ENCODE measurements at regions not wholly inside any gene's neighbourhood (a gene's known extent, or its start where the extent isn't known, plus 50 kb on each side); places are given as distances from the start of the nearest gene placed in this dataset.

DNA sequence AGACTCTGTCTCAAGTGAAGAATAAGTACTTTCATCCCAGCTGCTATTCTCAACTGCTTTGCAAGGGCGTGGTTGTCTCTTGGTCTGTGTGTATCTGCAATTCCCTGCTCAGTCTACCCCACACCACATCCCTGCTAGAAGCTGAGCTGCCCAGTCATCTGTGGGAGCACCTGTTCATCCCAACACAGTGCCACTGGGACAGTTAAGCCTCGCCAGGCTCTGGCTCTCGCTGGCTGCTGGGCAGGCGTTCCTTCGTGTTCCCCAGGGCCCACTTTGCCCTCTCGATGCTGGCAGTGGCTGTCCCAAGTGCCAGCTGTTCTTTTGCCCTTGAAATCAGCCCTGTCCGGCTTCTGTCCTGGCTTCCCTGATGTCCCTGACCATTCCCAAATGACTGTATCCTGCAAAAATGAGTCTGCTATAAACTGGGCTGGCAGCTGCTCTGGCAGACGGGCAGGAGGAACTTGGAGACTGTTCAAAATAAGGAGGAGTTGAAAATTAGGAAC is 91.6 kb upstream of the KLHL25 start:
- no peak for TF ChIP-seq EZH2 (IDR thresholded peaks at IDR 0.05; ENCODE audit: low read length, missing control alignments)
- no peak for TF ChIP-seq CTCF (conservative IDR thresholded peaks at IDR 0.05 in 1 of 2, IDR thresholded peaks at IDR 0.05 in 1 of 2; ENCODE audit: low read depth in 1 of 2, low read length in 2 of 2)
- Histone ChIP-seq H3K4me1 (ENCODE audit: control insufficient read depth, extremely low read depth, insufficient read depth, low read length) (no peaks in the 10 kb centered on the region), H3K4me3 (replicated peaks in 1 of 4; ENCODE audit: control extremely low read depth in 1 of 4, insufficient read depth in 1 of 4, low read depth in 3 of 4, low read length in 4 of 4) (no peak overlapping the region), H3K36me3 (ENCODE audit: control insufficient read depth, insufficient read depth, low read length) (no peaks in the 10 kb centered on the region), H2AFZ (ENCODE audit: low read length) (no peak overlapping the region), H3K4me2 (ENCODE audit: extremely low read depth, insufficient read depth, low read length) (no peak overlapping the region), H3K27me3 (ENCODE audit: control insufficient read depth, insufficient read depth, low read length) (no peaks in the 10 kb centered on the region), H4K20me1 (ENCODE audit: control insufficient read depth, extremely low read depth, insufficient read depth, low read length) (no peaks in the 10 kb centered on the region), H3K9ac (ENCODE audit: insufficient read depth, low read length) (no peak overlapping the region), H3K27ac (ENCODE audit: insufficient read depth, low read length) (no peak overlapping the region), H3K79me2 (ENCODE audit: control insufficient read depth, insufficient read depth, low read length) (no peaks in the 10 kb centered on the region), H3K9me3 (ENCODE audit: control insufficient read depth, insufficient read depth, low read depth, low read length) (no peaks in the 10 kb centered on the region)
- DNase-seq (ENCODE audit: low read depth in 2 of 2) = no peak

DNA sequence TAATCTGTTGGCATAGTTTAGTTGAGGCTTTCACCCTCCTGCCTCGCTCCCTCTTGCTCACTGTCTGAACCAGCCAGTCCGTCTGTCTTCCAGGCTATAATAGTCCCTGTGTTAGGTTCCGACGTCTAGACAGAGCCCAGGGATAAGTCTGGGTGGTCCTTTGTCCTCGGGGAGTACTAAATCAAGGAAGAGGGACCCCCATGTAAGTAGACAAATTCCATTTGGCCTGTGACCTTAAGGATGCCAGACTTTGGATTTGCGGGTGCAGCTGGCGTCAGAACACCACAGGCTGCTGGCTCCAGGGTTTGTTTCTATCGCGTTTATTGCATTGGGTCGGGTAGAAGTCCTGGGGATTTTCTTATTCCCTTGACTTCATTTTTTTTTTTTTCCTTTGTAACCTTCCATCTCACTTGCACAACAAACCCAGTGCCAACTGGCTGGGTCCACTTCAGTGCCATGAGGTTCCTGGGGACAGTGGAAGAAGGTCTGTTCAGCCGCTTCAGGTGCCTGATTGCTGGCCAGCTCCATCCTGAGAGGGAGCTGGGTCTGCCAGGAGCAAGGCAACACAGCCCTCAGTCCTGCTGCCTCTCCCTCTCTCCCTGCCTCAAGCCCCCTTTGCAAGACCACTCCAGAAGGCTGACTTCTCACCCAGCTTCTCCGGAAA is 95.4 kb upstream of the KLHL25 start:
- H3K27ac ChIP-seq (ENCODE audit: insufficient read depth, low read length) = no peak overlapping the region
- no peak overlapping the region for H3K9ac ChIP-seq (ENCODE audit: insufficient read depth, low read length)
- no peak overlapping the region for H2AFZ ChIP-seq (ENCODE audit: low read length)
- H3K4me1 ChIP-seq (ENCODE audit: control insufficient read depth, extremely low read depth, insufficient read depth, low read length) = no peaks in the 10 kb centered on the region
- no peaks in the 10 kb centered on the region for H4K20me1 ChIP-seq (ENCODE audit: control insufficient read depth, extremely low read depth, insufficient read depth, low read length)
- no peaks in the 10 kb centered on the region for H3K36me3 ChIP-seq (ENCODE audit: control insufficient read depth, insufficient read depth, low read length)
- H3K79me2 ChIP-seq (ENCODE audit: control insufficient read depth, insufficient read depth, low read length) = no peaks in the 10 kb centered on the region
- TF ChIP-seq EZH2 (IDR thresholded peaks at IDR 0.05; ENCODE audit: low read length, missing control alignments) (no peak), CTCF (conservative IDR thresholded peaks at IDR 0.05 in 1 of 2, IDR thresholded peaks at IDR 0.05 in 1 of 2; ENCODE audit: low read depth in 1 of 2, low read length in 2 of 2) (no peak)
- DNase-seq (ENCODE audit: low read depth in 2 of 2) = no peak
- no peaks in the 10 kb centered on the region for H3K9me3 ChIP-seq (ENCODE audit: control insufficient read depth, insufficient read depth, low read depth, low read length)
- H3K4me3 ChIP-seq (replicated peaks in 1 of 4; ENCODE audit: control extremely low read depth in 1 of 4, insufficient read depth in 1 of 4, low read depth in 3 of 4, low read length in 4 of 4) = no peak overlapping the region
- H3K27me3 ChIP-seq (ENCODE audit: control insufficient read depth, insufficient read depth, low read length) = no peaks in the 10 kb centered on the region
- no peak overlapping the region for H3K4me2 ChIP-seq (ENCODE audit: extremely low read depth, insufficient read depth, low read length)

DNA sequence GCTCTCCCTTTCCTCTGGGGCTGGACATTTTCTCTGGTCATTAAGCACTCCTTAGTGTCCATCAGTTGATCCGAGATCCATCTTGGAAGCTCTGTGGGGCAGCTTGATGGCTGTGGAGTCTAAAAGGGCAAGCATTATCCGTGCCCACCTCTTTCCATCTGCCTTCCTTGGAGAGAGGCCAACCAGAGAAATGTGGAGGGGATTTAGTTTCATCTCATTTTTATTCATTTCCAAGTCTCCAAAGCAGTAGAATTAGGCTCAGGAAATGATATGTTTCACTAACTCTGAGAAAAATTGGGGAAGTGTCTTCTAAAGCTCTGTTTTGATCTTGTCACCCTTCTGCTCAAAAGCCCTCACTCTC is 95.9 kb upstream of the KLHL25 start:
- Histone ChIP-seq H3K79me2 (ENCODE audit: control insufficient read depth, insufficient read depth, low read length) (no peaks in the 10 kb centered on the region), H3K36me3 (ENCODE audit: control insufficient read depth, insufficient read depth, low read length) (no peaks in the 10 kb centered on the region), H4K20me1 (ENCODE audit: control insufficient read depth, extremely low read depth, insufficient read depth, low read length) (no peaks in the 10 kb centered on the region), H3K4me2 (ENCODE audit: extremely low read depth, insufficient read depth, low read length) (no peak overlapping the region), H3K9me3 (ENCODE audit: control insufficient read depth, insufficient read depth, low read depth, low read length) (no peaks in the 10 kb centered on the region), H3K27ac (ENCODE audit: insufficient read depth, low read length) (no peak overlapping the region), H3K4me3 (replicated peaks in 1 of 4; ENCODE audit: control extremely low read depth in 1 of 4, insufficient read depth in 1 of 4, low read depth in 3 of 4, low read length in 4 of 4) (no peak overlapping the region), H3K27me3 (ENCODE audit: control insufficient read depth, insufficient read depth, low read length) (no peaks in the 10 kb centered on the region), H2AFZ (ENCODE audit: low read length) (no peak overlapping the region), H3K4me1 (ENCODE audit: control insufficient read depth, extremely low read depth, insufficient read depth, low read length) (no peaks in the 10 kb centered on the region), H3K9ac (ENCODE audit: insufficient read depth, low read length) (no peak overlapping the region)
- TF ChIP-seq CTCF (conservative IDR thresholded peaks at IDR 0.05 in 1 of 2, IDR thresholded peaks at IDR 0.05 in 1 of 2; ENCODE audit: low read depth in 1 of 2, low read length in 2 of 2) (no peak), EZH2 (IDR thresholded peaks at IDR 0.05; ENCODE audit: low read length, missing control alignments) (no peak)
- DNase-seq (ENCODE audit: low read depth in 2 of 2) = no peak
